ENCODE measurements at regions not wholly inside any gene's neighbourhood (a gene's known extent, or its start where the extent isn't known, plus 50 kb on each side); places are given as distances from the start of the nearest gene placed in this dataset.

DNA sequence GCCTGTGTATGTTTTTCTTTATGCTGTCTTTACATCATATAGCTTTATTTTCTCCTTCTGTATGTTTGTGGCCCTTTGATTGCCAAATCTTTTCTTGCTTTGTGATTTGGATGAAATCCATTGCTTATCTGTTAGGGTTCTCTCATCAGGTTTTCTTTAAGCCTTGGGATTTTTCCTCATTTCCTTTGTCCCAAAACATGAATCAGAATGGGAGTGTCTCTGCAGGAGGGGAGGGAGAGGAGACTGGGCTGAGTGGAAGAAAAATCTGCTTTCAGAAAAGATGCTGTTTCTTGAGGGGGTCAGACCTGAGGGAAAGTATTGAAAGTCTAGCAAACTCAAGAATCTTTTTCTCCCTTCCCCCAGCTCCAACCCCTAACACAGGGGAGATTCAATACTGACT is 758.0 kb upstream of the MMS22L start:
- TF ChIP-seq, protein P1, sequence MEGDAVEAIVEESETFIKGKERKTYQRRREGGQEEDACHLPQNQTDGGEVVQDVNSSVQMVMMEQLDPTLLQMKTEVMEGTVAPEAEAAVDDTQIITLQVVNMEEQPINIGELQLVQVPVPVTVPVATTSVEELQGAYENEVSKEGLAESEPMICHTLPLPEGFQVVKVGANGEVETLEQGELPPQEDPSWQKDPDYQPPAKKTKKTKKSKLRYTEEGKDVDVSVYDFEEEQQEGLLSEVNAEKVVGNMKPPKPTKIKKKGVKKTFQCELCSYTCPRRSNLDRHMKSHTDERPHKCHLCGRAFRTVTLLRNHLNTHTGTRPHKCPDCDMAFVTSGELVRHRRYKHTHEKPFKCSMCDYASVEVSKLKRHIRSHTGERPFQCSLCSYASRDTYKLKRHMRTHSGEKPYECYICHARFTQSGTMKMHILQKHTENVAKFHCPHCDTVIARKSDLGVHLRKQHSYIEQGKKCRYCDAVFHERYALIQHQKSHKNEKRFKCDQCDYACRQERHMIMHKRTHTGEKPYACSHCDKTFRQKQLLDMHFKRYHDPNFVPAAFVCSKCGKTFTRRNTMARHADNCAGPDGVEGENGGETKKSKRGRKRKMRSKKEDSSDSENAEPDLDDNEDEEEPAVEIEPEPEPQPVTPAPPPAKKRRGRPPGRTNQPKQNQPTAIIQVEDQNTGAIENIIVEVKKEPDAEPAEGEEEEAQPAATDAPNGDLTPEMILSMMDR (IDR thresholded peaks at IDR 0.05; ENCODE audit: low read depth, low read length, poor library complexity, severe bottlenecking), result no peak
- TF ChIP-seq EZH2phosphoT487 (IDR thresholded peaks at IDR 0.05; ENCODE audit: borderline replicate concordance, low read length), result no peak
